SK-N-SH (cell line): ENCODE measurements at regions not wholly inside any gene's neighbourhood (a gene's known extent, or its start where the extent isn't known, plus 50 kb on each side); places are given as distances from the start of the nearest gene placed in this dataset.

Source experiments
- CTCF ChIP-seq: fragments of 200-600 bp; sonication (generic); IDR thresholded peaks from 2 replicates; pipeline ENCODE4 v1.6.1; 2017; ENCODE audit warnings: antibody characterized with exemption, mild to moderate bottlenecking, moderate library complexity
- EZH2phosphoT487 ChIP-seq: fragments of 200-600 bp; sonication (generic); IDR thresholded peaks from 2 replicates; pipeline ENCODE4 v1.6.1; 2017; ENCODE audit warnings: low read depth, mixed run types, mild to moderate bottlenecking, antibody characterized with exemption, moderate library complexity, borderline replicate concordance
- NRF1 ChIP-seq: IDR thresholded peaks from 2 replicates; pipeline ENCODE4 v1.6.1; 2012; ENCODE audit warnings: low read depth, mild to moderate bottlenecking, low read length
- POLR2AphosphoS5 ChIP-seq: IDR thresholded peaks from 2 replicates; pipeline ENCODE4 v1.6.1; 2012; ENCODE audit warnings: low read depth, low read length
- REST ChIP-seq: IDR thresholded peaks from 2 replicates; pipeline ENCODE4 v1.6.1; 2012; ENCODE audit warnings: mild to moderate bottlenecking, low read depth, low read length, moderate library complexity
- TAF1 ChIP-seq: IDR thresholded peaks from 2 replicates; pipeline ENCODE4 v1.6.1; 2012; ENCODE audit warnings: low read depth, mild to moderate bottlenecking, low read length, moderate library complexity, borderline replicate concordance

- TF ChIP-seq CTCF: no peak
- no peak for TF ChIP-seq REST
- TF ChIP-seq POLR2AphosphoS5: no peak
- TF ChIP-seq TAF1: no peak
- TF ChIP-seq NRF1: no peak
- no peak for TF ChIP-seq EZH2phosphoT487
Observed at GRCh38 chr6:2460216-2460745, 214.9 kb upstream of the GMDS start.
